HG03039 (cell line): ENCODE measurements at regions not wholly inside any gene's neighbourhood (a gene's known extent, or its start where the extent isn't known, plus 50 kb on each side); places are given as distances from the start of the nearest gene placed in this dataset.
"Not testable (repeated sequence)": the region's sequence is repeated elsewhere in the genome, so short reads cannot be mapped to it uniquely, and the experiment has no call there.

Experiments used
- ATAC-seq: cut with Tn5 transposase; IDR thresholded peaks from one replicate; pipeline ENCODE4 v1.9.1; 2021; ENCODE audit warnings: mild to moderate bottlenecking, moderate library complexity; ENCODE audit not compliant: unreplicated experiment

DNA sequence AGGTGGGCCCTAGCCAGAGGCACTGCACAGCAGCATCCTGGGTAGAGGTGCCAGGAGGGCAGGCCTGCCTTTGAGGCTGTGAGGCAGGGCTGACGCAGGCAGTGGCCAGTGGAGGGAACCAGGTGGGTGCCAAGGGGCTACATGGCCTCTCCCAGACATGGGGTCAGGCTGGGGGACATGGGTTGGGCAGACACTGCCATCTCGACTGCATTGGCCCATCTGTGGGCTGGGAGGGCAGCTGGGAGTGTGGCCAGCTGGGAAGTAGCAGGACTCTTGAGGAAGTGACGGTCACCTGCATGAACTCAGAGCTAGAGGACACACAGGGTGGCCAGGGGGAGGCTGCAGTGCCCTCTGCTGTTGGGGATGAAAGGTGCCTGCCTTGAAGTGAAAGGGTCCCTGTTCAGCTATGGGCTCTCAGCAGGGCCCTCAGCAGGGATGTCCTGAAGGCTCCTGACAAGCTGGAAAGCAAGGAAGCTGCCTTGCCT, 294.6 kb downstream of the CCDC74A start:
- not testable (repeated sequence) for ATAC-seq

DNA sequence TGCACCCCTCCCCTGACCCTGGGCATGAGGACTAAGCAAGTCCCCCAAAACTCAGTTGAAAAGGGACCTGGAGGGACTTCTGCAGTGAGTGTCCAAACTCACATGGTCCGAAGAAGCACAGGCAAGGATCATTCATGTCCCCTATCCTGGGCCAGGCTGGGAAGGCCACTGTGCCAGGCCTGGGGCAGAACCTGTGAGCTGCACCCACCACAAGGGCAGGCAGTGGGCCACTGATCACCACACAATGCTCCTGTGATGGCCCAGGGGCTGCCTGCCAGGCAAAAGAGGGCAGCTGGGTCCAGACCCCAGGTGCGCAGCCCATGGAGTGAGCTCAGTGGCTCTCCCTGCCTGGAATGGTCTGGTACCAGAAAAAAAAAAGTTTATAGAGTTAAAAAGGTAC, 295.4 kb downstream of the CCDC74A start:
- not testable (repeated sequence) for ATAC-seq

DNA sequence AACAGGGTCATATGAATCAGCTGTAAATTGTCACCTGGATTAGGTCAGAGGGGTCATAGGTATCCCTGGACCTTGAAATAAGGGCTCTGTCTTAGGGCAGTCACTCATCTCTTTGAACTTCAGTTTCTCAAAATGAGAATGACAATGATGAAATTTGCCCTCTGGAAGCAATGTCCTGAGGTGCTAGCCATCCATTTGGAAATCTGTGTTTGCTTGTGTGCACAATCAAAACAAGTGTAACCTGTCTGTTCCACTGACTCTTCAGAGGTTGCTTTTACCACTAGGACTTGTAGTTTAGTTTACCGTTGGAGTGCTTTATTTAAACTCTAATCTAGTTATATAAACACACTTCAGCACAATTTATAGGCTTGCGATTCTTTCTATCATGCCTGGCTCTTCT, 297.3 kb downstream of the CCDC74A start:
- ATAC-seq = not testable (repeated sequence)

DNA sequence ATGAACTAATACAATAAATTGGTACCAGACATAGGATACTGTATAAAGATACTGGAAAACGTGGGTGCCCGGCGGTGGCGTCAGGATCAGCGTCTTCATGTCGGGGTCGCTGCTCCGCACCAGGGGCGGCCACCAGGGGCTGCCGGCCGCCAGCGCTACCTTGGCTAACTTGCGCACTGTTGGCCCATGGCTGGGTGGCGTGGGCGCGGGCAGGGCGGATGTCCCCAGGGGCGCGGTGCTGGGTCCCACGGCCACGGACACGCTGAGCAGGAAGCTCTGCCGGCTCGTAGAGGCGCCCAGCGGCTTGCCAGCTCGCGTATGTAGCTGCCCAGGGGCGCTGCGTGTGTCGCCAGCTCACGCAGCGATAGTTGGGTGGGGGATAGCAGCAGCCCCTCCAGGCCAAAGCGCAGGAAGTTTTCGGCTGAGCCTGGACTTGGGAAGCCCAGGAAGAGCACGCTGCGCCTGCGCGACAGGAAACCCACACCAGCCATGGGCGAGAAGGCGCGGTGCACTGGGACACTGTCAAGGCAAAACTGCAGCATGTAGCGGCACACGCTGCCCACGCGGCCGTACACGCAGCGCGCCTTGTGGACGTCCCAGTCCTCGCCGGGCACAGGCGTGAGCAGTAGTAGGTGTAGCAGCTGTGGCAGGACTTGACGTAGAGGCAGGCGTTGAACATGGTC, 299.9 kb downstream of the CCDC74A start:
- no peak for ATAC-seq

DNA sequence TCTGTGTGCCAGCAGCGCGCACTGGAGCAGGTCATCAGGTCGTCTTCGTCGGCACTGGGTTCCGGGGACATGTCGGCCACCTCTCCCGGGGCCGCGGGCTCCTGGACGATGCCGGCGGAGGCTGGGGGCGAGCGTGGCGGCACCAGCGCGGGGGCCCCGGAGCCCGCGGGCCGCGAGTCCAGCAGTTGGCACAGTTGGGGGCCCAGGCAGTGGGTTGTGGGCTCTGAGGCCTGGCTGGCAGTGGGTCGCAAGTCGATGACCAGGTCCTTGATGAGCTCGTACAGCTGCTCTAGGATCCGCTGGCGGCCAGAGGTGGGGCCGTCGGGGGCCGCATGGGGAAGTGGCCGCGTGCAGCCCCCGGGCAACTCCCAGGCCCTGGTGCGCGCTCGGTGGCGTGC, 300.5 kb downstream of the CCDC74A start:
- no peak for ATAC-seq

DNA sequence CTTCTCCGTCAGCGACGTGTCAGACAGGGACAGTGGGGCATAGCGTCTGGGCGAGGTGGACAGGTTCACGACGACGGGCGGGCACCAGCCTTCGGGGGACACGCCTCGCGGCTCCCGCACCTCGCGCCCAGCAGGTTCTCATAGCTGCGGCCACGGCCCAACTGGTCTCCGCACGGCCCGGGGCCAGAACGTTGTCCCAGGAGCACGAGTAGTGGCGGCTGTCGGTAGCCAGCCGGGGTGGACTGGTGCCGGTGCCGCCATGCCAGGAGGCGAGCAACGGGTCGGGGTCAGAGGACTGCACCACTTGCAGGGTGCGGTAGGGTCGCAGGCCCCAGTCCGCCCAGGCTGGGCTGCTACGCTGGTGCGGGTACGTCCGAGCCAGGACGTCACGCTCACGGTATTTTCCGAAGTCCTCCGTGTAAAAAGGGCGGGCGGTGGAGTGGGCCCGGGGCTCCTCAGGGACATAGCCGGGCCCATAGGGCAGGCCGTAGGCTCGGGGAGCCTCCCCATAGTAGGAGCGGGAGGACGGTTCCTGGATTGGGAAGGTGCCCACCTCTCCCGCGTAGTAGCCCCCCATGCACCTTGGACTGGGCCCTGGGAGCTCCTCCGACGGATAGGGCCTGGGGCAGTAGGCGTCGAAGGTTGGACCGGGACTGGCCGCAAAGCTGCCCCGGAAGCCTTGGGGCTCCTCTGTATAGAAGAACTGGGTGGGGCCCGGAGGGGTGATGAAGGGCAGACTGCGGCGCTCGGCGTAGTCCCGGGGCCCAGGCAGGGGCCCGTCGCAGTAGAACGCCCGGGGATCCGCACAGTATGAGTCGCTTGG, 301.2 kb downstream of the CCDC74A start:
- ATAC-seq = not testable (repeated sequence)

DNA sequence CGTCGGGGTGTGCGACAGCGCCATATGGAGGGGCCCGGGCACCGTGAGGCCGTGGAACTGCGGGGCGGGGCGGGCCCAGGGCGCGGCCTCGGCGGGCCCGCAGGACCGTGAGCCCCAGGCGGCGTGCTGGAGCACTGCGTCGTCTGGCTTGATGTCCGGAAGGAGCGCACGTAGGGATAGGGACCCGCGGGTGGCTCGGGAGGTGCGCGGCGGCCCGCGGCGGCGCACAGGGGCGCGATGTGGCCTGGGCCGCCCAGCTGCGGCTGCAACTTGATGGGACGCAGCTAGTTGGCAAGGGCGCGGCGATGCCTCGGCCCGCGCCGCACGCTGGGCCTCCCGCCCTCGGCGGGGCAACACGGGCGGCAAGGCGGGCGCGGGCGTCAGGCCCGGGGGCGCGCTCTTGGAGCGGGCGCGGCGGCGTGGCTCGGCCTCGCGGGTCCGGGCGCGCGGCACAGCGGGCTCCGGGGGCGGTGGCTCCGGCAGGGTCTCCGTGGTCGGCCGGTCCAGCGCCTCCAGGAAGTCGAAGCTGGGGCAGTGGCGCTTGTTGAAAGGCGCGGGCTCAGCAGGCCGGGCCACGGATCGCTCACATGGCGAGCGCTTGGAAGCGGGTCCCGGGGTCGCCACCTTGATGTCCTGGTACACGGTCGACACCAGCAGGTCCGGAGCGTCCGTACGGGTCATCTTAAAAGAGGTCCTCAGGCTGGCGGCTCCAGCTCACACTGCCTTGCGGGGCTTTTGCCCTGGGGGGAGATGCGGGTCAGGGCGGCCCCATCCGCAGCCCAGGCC, 302.0 kb downstream of the CCDC74A start:
- ATAC-seq = not testable (repeated sequence)

DNA sequence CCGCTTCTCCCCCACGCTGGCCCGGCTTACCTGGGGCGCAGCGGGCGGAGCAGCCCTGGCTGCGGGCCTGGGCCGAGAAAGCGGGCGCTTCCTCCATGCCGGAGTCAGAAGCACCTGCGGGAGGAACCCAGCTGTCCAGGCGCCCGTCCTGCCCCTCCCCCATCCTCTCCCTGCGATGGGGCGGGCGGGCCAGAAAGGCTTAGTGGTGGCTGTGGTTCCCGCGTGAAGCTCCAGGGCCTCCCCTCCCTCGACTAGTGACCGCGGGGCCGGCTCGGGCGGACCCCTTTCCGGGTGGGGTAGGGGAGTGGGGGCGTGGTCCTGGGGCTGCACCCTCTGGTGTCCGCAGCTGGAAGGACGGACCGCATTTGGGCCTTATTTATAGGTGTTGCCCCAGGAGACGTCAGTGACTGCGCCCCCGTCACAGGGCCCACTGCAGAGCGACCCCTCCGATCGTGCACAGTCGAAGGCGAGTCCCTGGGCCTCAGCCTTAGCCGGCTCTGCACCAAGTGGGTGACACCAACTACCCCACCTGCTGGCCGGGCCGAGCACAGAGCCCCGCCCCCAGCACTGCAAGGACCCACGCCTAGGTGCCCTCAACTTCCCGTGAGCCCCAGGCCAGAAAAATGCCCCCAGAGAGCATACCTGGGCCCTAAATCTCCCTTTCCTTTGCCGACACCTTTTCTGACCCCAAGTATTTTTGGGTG, 302.7 kb downstream of the CCDC74A start:
- ATAC-seq = not testable (repeated sequence)

DNA sequence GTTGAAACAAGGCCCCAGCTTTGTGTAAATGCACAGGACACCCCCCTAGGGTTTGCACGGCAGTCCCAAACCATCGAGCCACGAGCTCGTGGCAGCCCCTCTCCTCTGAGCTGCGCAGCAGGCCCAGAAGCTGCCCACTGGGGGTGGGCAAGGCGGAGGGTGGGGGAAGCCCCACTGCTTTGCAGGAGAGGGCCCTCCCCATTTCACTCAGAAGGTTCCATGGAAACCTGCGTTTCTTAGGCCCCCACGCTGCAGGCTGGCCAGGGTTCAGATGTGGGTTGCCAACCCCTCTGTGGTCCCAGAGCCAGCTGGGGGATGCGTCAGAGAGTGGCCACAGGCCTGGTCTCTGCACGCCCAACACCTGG, 303.2 kb downstream of the CCDC74A start:
- ATAC-seq = not testable (repeated sequence)

DNA sequence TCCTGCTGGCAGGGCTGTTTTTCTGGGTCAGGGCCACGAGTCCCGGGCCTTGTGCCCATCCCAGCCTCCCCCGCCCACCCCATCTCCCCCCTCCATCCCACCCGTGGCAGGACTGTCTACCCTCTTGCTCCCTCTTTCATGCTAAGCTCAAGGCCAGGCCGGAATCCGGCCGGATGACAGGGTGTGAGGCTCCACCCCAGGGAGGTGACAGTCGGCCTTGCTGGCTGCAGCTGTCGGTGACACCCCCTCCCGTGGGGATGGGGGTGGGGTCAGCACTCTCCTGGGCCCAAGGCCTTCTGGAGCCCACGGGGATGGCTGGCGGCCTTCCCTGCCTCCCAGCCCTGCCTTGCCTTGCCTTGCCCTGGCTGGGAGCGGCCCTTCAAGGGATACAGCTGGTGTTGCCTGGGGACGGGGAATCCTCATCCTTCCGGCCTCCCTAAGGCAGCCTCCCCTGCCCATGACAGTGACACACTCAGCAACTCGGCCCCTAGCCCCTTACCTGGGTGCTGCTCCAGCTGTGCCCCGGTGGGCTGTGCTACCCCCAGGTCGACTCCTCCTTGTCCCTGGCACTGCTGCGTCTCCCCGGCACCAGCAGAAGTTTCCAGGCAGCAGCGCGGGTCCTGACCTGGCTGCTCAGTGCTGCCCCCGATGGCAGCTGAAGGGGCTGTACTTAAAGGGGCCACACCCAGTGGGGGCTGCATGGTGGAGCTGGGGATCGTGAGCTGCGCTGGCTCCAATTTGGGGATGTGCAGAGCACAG, 303.9 kb downstream of the CCDC74A start:
- ATAC-seq = not testable (repeated sequence)

DNA sequence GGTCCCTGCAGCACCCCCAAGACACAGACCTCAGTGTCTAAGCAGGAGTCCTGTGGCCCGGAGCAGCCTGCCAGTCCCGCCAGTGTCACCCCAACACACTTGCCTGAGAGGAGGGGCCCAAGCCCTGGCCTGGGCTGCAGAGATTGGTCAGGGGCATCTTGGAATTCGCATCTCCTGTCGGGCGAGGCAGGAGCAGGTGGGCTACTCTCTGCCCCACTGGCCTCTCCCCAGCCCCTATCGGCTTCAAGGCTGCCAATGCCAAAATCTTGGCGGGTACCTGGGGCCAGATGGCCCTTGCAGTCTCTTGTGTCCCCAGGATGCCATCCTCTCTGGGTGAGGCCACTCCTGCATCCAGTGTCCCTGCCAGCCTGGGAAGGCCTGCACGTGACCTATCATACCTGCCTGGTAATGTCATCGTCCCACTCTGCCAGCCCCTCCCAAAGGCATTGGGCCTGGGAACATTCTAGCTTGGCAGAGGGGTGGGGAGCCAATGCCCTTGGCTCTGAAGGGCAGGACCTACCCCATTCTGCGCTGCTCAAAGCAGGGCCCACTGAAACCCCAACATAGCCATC, 304.6 kb downstream of the CCDC74A start:
- ATAC-seq = not testable (repeated sequence)

DNA sequence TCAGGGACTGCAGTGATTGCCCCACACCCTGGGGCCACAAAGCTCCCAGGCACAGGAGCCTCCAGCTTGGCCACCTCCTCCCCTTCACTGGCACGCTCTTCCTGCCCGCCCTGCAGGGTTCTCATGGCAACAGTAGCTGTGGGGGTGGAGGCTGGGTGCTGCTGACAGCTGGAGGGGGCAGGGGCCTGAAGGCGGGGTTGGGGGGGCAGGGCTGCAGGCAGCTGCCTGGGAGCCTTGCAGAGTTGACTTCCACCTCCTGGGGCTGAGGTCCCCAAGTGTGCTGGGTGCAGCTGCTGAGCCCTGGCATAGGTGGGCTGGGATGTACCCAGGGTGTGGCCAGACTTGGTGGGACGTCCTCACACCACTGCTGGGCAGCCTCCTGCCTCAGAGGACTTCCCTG, 305.2 kb downstream of the CCDC74A start:
- not testable (repeated sequence) for ATAC-seq

DNA sequence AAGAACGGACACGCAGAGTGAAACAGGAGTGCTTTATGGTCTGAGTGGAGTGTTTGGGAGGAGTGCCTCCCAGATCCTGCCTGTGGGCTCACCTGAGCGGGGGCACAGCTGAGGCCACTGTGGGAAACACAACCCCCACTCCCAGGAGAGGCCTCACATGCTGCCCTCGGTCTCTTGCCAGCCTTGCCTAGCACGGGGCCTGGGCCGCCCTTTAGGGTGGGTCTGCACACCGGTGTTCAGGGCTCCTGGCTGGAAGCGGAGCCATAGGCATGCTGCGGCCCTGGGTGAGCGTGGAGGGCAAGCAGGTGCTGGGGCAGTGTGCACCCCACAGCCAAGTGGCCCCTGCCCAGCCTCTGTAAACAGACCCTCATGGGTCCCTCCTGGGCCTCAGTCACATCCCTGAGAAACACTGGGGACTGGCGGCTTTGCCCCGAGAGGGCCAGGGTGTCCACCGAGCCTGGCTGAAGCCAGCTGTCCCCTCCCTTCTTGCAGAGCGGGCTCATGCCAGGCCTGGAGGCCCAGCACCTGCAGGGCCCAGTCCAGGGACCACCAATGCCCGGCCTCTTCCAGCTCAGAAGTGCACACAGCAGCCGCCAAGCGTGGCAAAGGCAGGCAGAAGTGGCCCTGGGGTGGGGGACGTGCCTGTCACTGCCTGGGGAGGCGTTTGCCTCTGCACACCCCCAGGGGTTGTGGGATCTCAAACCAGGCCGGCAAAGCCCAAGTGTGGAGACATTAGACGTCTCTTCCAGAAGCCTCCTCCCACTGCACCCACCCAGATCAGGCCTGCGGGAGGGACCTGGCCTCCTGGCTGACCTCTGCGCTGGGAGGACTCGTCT, 305.9 kb downstream of the CCDC74A start:
- not testable (repeated sequence) for ATAC-seq

DNA sequence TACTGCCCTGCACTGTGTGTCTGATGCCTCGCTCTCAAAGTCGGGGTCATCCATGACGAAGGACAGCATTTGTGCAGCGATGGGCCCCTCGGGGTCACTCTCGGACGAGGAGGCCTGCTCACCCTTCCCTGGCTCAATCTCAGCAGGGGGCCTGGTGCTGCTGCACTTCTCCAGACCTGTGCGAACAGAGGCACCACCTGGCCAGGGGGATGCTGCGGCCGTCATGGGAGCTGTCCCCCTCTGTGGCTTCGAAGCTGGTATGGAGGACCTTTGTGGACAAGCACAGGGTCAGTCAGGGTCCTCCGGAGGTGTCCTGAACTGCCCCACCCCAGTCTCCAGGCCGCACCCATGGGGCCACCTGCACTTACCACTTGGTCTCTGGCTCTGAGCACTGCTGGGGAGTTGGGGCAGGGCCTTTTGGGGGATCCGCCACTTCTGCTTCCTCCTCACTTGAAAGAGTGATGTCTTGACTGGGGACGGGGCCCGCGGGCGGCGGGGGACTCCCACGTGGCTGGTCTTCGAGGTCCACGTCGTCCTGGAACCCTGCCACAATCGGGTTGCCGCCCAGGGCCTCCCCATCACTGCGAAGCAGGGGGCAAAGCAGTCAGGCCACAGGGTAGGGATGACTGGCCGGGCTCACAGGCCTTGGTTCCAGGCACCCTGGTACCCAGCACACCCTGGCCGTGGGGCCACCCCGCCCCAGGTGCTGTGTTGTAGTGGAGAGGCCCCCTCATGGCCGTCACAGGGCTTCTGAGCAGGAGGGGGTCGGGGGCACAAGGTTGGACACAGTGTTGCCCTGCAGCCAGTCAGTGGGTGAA, 306.7 kb downstream of the CCDC74A start:
- ATAC-seq = not testable (repeated sequence)

DNA sequence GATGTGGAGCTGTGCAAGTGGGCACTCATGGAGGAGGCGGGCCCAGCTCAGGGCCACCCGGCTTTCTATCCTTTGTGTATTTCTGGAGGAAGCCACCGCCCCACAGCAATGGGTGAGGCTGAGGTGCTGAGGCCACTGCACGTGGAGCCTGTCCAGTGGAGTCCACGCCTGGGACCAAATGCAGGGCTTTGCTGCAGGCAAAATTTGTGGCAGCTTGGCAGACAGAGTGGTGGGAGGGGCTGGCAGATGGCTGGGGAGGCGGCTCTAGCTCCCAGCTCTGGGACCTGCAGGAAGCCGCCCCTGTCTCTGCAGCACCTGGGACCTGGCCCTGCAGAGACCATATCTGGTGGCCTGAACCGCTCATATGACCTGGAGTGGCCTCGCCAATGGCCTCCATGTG, 307.3 kb downstream of the CCDC74A start:
- ATAC-seq = not testable (repeated sequence)

DNA sequence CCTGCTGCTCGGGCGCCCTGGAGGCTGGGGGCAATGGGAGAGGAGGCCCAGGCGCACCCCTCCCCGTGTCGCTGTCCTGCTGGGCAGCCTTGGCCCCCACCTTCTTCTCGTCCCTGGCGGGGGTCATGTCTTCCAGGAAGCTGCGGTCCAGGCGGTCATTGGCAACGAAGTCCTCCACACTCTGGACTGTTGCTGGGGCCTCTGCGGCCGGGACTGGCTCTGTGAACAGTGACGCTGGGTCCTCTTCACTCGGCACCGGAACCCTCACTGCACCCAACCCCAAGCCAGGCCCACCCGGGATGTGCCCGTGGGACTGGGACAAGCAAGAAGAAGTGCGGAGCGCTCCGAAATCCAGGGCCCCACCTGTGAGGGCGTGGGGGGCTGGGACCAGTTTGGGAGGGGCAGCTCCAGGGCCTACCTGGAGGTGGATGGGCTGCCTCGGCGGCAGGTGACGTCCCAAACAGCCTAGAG, 308.0 kb downstream of the CCDC74A start:
- ATAC-seq = no peak

DNA sequence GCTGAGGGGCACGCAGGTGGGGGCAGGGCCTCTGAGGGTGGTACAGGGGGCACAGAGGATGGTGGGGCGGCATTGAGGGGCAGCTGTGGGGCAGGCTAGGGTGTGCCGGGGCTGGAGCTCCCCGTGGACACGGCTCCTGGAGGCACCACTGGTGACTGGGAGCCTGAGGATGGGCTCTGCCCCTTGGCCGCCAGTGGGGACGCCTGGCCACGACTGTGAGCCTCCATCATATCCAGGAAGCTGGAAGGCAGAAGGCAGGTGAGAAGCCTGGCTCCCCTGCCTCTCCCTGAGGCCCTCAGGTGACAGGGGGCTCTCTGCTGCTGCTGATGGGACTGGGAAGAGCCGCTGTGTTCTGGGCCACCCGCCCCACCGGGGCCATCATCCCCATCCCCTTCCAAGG, 308.4 kb downstream of the CCDC74A start:
- ATAC-seq = not testable (repeated sequence)

DNA sequence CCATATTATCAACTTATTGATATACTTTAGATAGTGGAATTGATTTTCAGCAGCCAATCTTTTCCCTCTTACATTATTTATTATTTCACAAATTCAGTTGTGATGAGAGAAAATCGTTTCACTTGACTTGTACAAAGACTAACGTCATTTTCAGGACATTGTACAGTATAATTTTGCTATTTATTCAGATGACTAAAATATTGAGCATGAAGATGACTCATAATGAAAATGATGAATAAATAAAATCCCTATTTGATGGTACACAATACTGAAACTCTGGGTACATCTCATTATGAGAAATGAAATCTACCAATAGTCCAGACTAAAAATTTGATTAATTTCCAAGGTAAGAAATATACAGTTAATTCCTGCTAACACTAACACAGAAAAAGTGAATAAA, 316.4 kb downstream of the CCDC74A start:
- not testable (repeated sequence) for ATAC-seq
